ENCODE measurements at regions not wholly inside any gene's neighbourhood (a gene's known extent, or its start where the extent isn't known, plus 50 kb on each side); places are given as distances from the start of the nearest gene placed in this dataset.

DNA sequence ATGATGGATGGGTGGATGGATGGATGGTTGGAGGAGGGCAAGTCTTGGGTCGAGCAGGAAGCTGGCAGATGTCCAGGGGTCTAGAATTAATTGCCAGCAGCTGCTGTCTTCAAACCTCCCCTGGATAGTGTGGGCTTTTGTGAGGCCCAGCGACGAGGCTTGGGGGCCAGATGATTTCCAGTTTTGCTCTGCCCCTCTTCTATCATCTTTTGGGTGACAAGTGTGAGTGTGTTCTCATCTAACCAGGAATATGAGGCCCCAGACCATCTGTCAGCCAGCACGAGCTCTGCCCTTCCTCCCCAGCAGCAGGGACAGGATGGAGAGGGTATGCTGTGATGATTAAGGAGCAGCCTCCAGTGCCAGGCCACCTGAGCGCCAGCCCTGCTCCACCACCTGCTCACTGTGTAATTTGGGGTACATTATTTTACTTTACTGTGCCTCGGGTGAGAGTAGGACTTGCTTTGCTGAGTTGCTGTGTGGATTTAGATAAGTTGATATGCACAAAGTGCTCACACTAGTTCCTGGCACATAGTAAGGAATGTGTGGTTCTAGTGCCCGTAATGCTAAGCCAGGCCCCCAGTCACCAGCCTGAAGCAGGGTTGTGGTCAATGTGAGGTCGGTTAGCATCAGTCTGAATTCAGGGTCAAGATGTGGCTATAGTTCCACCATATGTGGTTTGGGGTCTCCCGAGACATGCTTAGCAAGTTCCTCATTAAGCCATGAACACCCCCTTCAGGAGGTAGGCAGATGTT is 251.1 kb downstream of the CYP26B1 start:
- DNase-seq (ENCODE audit: extremely low read depth in 1 of 2, low read depth in 1 of 2), result no peak

GRCh38 chr2:71895320-71896161 is 252.1 kb downstream of the CYP26B1 start:
- DNase-seq (ENCODE audit: extremely low read depth in 1 of 2, low read depth in 1 of 2), result no peak

- no peak for DNase-seq (ENCODE audit: extremely low read depth in 1 of 2, low read depth in 1 of 2)
Measured at GRCh38 chr2:71894261-71894660, 253.4 kb downstream of the CYP26B1 start.

DNA sequence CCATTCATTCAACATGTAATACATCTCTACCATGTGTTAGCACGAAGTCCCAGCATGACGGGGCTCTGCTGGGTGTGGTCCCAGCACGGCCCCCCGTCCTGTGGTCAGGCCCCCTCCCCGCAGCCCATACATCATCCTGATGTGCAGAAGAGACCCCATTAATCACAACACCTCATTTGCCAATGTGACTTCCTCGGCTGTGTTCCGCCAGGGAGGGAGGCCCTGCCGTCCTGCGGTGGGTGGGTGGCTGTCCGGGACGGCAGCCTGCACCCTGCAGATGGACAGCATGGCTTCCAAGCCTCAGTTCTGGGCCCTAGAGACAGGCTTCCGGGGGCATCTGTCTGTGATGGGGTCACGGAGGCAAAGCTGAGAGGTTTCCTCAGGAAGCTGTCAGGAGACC is 254.0 kb downstream of the CYP26B1 start:
- no peak for DNase-seq (ENCODE audit: extremely low read depth in 1 of 2, low read depth in 1 of 2)

DNA sequence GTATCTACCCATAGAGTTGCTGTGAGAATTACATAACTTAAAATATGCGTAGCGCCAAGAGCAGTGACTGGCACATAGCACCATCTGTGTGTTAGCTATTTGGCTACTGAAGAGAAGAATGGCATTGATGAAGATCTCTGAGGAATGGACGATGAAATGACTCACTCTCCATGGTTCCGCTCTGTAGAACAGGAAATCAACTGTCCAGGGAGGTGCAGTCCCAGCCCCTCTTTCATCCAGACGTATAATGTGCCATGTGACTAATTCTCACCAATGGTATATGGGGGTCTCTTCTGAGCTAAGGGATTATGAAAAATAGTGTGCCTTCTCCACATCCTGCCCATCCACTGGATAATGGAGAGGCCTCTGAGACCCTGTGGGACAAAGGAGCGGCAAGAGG is 254.8 kb downstream of the CYP26B1 start:
- no peak for DNase-seq (ENCODE audit: extremely low read depth in 1 of 2, low read depth in 1 of 2)

DNA sequence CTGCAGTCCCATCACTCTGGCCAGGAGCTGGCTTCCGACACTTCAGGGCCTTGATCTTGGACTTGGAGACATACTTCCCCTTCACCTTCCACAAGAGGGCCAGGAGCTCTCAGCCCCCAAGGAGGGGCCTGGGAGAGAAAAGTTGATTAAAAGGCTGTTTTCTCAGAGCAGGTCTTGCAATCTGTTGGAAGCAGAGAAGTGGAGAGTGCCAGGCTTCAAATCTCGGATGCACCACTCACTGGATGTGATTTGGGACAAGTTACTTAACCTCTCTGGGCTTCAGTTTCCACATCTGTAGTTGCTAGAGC is 255.3 kb downstream of the CYP26B1 start:
- DNase-seq (ENCODE audit: extremely low read depth in 1 of 2, low read depth in 1 of 2), result no peak

DNA sequence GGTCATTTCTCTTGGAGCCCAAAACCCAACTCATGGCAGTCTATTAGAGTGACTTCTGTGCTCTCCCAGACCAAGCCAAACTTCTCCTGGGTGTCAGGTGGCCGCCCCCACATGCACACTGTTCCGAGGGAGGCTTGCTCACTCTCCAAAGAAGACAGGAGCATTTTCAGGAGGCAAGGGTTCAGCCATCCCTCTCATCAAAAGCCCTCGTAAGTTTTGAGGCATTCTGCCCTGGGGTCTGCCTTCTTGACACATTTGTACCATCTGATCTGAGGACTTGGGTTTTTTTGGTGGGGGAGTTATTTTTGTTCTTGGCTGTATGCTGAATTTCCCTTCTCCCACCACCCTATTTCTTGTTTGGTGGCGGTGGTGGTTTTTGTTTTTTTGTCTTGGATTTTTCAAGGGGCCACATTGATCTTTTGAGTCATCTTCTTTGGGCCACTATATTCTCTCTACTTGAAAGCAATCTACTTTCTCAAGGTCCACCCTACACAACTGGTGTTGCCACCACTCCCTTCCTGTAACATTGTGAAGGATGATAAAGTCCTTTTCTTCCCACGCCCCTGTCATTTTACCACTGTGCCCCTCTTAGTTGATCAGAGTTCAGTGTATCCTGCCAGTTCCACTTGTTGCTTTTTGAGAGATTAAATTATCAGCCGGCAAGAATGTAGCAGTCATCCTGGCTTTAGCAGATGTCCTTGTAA is 255.8 kb downstream of the CYP26B1 start:
- no peak for DNase-seq (ENCODE audit: extremely low read depth in 1 of 2, low read depth in 1 of 2)

GRCh38 chr2:71891155-71891554 is 256.5 kb downstream of the CYP26B1 start:
- no peak for DNase-seq (ENCODE audit: extremely low read depth in 1 of 2, low read depth in 1 of 2)

- no peak for DNase-seq (ENCODE audit: extremely low read depth in 1 of 2, low read depth in 1 of 2)
Measured at GRCh38 chr2:71889759-71890684, 257.6 kb downstream of the CYP26B1 start.

GRCh38 chr2:71888751-71889445 is 258.8 kb downstream of the CYP26B1 start:
- DNase-seq (ENCODE audit: extremely low read depth in 1 of 2, low read depth in 1 of 2), result no peak

- no peak for DNase-seq (ENCODE audit: extremely low read depth in 1 of 2, low read depth in 1 of 2)
Measured at GRCh38 chr2:71887196-71887595, 260.5 kb downstream of the CYP26B1 start.

GRCh38 chr2:71886241-71886640 is 261.4 kb downstream of the CYP26B1 start:
- no peak for DNase-seq (ENCODE audit: extremely low read depth in 1 of 2, low read depth in 1 of 2)

DNA sequence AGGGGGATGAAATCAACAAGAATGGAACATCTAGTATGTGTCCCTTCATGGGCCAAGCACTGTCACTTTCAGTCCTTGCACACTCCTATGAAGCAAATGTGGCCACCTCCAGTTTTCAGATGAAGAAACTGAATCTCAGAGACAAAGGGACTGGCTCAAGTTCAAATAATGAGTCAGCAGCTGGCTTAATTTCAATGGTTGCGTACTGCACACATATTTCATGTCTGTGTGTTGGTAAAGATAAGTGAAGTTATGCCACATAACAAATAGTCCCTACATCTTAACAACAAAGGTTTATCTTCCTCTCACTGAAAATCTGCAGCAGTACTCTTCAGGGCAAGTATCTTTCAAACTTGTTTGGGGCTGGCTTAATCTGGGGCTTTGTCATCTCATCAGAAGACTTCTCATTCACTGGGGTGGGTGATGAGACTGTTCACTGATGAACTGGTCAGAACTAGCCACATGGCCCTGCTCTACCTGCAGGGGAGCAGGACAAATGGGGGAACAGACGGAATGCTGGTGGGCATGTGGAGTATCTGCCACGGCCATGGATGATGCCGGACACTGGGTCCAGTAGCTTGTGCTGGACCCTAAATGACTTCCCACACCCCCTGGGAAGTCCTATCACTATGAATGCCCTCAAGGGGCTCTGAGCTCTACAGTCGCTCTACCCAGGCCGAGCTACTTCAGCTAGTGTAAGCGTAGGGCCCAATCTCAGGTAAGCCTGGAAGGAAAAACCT is 263.2 kb downstream of the CYP26B1 start:
- no peak for DNase-seq (ENCODE audit: extremely low read depth in 1 of 2, low read depth in 1 of 2)

GRCh38 chr2:71882949-71883472 is 264.7 kb downstream of the CYP26B1 start:
- no peak for DNase-seq (ENCODE audit: extremely low read depth in 1 of 2, low read depth in 1 of 2)

- DNase-seq (ENCODE audit: extremely low read depth in 1 of 2, low read depth in 1 of 2), result no peak
Measured at GRCh38 chr2:71882236-71882946, 265.3 kb downstream of the CYP26B1 start.

DNA sequence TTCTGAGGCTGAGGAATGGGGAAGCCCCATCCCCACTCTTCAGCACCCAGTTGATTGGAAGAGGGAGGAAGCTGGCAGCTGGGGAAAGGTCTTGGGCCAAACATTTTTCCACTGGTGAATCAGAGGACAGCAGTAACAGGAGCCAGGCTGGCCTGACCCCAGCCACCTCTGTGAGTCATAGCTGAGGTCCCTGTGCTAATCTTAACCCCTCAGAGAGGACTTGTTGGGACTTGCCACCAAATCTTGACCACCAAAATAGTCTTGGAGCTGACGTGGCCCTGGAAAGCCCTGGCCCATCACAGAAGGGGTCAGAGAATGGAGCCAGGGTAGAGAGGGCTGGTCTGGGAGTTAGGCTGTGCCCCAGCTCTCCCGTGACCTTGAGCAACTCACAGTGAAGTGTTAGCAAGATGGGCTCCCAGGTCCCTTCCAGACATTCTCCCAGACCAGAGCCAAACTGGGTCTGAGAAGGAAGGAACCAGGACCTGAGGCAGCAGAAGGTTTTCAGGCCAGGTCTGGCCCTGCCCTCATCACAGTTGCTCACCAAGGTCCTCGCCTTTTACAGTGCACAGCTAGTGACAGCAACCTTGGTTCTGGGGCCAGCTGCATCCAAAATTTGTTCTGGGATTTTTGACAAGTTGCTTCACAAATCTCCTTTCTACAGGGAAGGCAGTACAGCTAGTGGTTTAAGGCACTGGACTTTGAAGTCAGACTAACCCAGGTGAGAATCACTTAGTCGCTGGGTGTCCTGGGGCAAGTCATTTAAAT is 266.6 kb downstream of the CYP26B1 start:
- no peak for DNase-seq (ENCODE audit: extremely low read depth in 1 of 2, low read depth in 1 of 2)

- no peak for DNase-seq (ENCODE audit: extremely low read depth in 1 of 2, low read depth in 1 of 2)
Measured at GRCh38 chr2:71880287-71880686, 267.4 kb downstream of the CYP26B1 start.
